Testis (tissue), 2 donors: ENCODE measurements at regions not wholly inside any gene's neighbourhood (a gene's known extent, or its start where the extent isn't known, plus 50 kb on each side); places are given as distances from the start of the nearest gene placed in this dataset.
"Not testable (repeated sequence)": the region's sequence is repeated elsewhere in the genome, so short reads cannot be mapped to it uniquely, and the experiment has no call there.

ENCODE experiments used
- DNase-seq: peaks from one replicate; pipeline ENCODE4 v3.0.0-alpha.2; 2019
- H3K27ac ChIP-seq, 2 donors: fragments of 200-600 bp; sonication (generic); one replicate each; pipeline ENCODE4 v1.5.1; 2019
- H3K27me3 ChIP-seq: fragments of 200-600 bp; sonication (generic); one replicate; pipeline ENCODE4 v1.5.1; 2019
- H3K36me3 ChIP-seq: fragments of 200-600 bp; sonication (generic); one replicate; pipeline ENCODE4 v1.5.1; 2017; ENCODE audit warnings: low read depth; ENCODE audit errors: missing control alignments
- H3K4me1 ChIP-seq: fragments of 200-600 bp; sonication (generic); one replicate; pipeline ENCODE4 v1.5.1; 2019
- H3K4me3 ChIP-seq, 2 donors: fragments of 200-600 bp; sonication (generic); one replicate each; pipeline ENCODE4 v1.5.1; 2017 to 2019
- H3K9me3 ChIP-seq: fragments of 200-600 bp; sonication (generic); one replicate; pipeline ENCODE4 v1.5.1; 2017
- CTCF ChIP-seq, 3 experiments: fragments of 450-650 bp in 2 of 3; fragments of 200-600 bp in 1 of 3; sonication (generic) in 1 of 3; IDR thresholded peaks; one replicate each; pipeline ENCODE4 v1.5.1; 2016 to 2019; ENCODE audit warnings: antibody characterized with exemption in 3 of 3, mild to moderate bottlenecking in 2 of 3, moderate library complexity in 1 of 3
- POLR2A ChIP-seq: fragments of 450-650 bp; IDR thresholded peaks from one replicate; pipeline ENCODE4 v1.6.1; 2017; ENCODE audit warnings: antibody characterized with exemption, mild to moderate bottlenecking, moderate library complexity
- WGBS, 2 donors: methylation state at CpG; one replicate each; pipeline ENCODE4 v1.1.5; 2018; 5-methylcytosine and 5-hydroxymethylcytosine counted together
- intact Hi-C: fragments of 100-400 bp; cut with DNase I; formaldehyde crosslinking; loops from one replicate; pipeline ENCODE4 v1.15.1; 2023; ENCODE audit warnings: low total_unique reads

- intact Hi-C loops = no loop called here
- no peak for DNase-seq
These were observed 424.2 kb upstream of the SLC35B3 start for GRCh38 chr6:8859501-8859900.

GRCh38 chr6:8858854-8859331, 423.5 kb upstream of the SLC35B3 start:
- 75 to 84% methylated on average over 4 of the region's 4 CpGs for WGBS, 2 donors
- H3K27me3 ChIP-seq = no peaks in the 10 kb centered on the region
- TF ChIP-seq CTCF (IDR thresholded peaks at IDR 0.05) (no peak), POLR2A (no peak)
- intact Hi-C loops = no loop called here
- no peaks in the 10 kb centered on the region for H3K9me3 ChIP-seq
- no peak overlapping the region for H3K4me3 ChIP-seq
- DNase-seq = no peak
- no peaks in the 10 kb centered on the region for H3K4me1 ChIP-seq
- H3K36me3 ChIP-seq = no peaks in the 10 kb centered on the region
- H3K27ac ChIP-seq = no peak overlapping the region

More at GRCh38 chr6:8859501-8859900, 424.2 kb upstream of the SLC35B3 start:
- 78 to 85% methylated on average over 3 of the region's 3 CpGs for WGBS, 2 donors
- Histone ChIP-seq H3K27me3 (no peaks in the 10 kb centered on the region), H3K4me1 (no peaks in the 10 kb centered on the region), H3K27ac (no peak overlapping the region), H3K36me3 (no peaks in the 10 kb centered on the region), H3K9me3 (no peaks in the 10 kb centered on the region), H3K4me3 (no peak overlapping the region)
- no peak for TF ChIP-seq CTCF (IDR thresholded peaks at IDR 0.05)
- TF ChIP-seq POLR2A = no peak

GRCh38 chr6:8857160-8857559, 421.8 kb upstream of the SLC35B3 start:
- Histone ChIP-seq H3K9me3 (no peaks in the 10 kb centered on the region), H3K27me3 (no peaks in the 10 kb centered on the region), H3K36me3 (no peaks in the 10 kb centered on the region), H3K27ac (no peak overlapping the region), H3K4me3 (no peak overlapping the region), H3K4me1 (no peaks in the 10 kb centered on the region)
- no peak for DNase-seq
- WGBS, 2 donors = 82 to 87% methylated on average over 2 of the region's 2 CpGs
- no peak for TF ChIP-seq POLR2A
- TF ChIP-seq CTCF (IDR thresholded peaks at IDR 0.05) = no peak
- intact Hi-C loops = no loop called here

GRCh38 chr6:8855411-8855810, 420.1 kb upstream of the SLC35B3 start:
- WGBS, 2 donors = 68 to 73% methylated on average over 4 of the region's 4 CpGs
- Histone ChIP-seq H3K4me1 (no peaks in the 10 kb centered on the region), H3K9me3 (no peaks in the 10 kb centered on the region), H3K36me3 (no peaks in the 10 kb centered on the region), H3K27ac (no peak overlapping the region), H3K4me3 (no peak overlapping the region), H3K27me3 (no peaks in the 10 kb centered on the region)
- no peak for DNase-seq
- TF ChIP-seq CTCF (IDR thresholded peaks at IDR 0.05) (no peak), POLR2A (no peak)
- intact Hi-C loops = no loop called here

GRCh38 chr6:8852332-8852731, 417.0 kb upstream of the SLC35B3 start:
- no peaks in the 10 kb centered on the region for H3K9me3 ChIP-seq
- H3K27me3 ChIP-seq = no peaks in the 10 kb centered on the region
- TF ChIP-seq POLR2A (no peak), CTCF (IDR thresholded peaks at IDR 0.05) (no peak)
- H3K27ac ChIP-seq = no peak overlapping the region
- DNase-seq = no peak
- H3K4me1 ChIP-seq = no peaks in the 10 kb centered on the region
- intact Hi-C loops = no loop called here
- WGBS, 2 donors = 78 to 82% methylated on average over 3 of the region's 3 CpGs
- no peaks in the 10 kb centered on the region for H3K36me3 ChIP-seq
- no peak overlapping the region for H3K4me3 ChIP-seq

- H3K27ac ChIP-seq, H3K36me3 ChIP-seq, H3K9me3 ChIP-seq, H3K4me3 ChIP-seq, H3K27me3 ChIP-seq, H3K4me1 ChIP-seq, intact Hi-C loops, DNase-seq: not testable (repeated sequence)
- WGBS, 2 donors = 86 to 93% methylated on average over 6 of the region's 6 CpGs
These were observed 411.3 kb upstream of the SLC35B3 start for GRCh38 chr6:8846680-8847079.
